ENCODE measurements at regions not wholly inside any gene's neighbourhood (a gene's known extent, or its start where the extent isn't known, plus 50 kb on each side); places are given as distances from the start of the nearest gene placed in this dataset.
"Not testable (repeated sequence)": the region's sequence is repeated elsewhere in the genome, so short reads cannot be mapped to it uniquely, and the experiment has no call there.

DNA sequence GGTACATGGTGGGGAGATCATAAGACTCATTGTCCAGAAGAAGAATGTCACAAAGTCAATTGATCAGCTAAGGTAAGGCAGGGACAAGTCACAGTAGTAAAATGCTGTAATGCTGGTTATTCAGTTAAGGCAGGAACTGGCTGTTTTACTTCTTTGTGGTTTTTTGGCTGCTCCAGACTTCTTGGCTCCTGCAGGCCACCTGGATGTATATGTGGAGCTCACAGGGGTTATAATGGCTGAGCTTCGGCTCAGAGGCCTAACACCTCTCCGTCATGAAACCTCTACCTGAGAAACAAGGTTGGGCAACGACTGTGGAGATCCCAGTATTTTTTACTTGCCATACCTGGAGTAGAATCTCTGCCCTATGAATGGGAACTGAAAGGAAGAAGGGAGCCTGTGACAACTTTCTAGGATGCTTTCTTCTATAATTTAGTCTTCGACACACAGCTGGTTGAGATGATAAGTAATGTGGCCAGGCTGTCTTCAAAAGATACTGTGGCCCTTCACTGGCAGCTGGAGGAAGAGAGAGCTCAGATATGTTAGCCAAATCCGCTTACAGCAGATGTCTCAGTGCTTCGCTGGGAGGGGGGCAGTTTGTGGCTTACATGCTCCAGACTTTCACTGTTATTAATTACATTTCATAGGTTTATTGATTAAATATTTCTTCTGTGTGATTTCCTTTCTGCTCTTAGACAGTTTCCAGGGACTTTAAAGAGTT, 887.8 kb downstream of the IGSF11 start:
- no peak for DNase-seq

DNA sequence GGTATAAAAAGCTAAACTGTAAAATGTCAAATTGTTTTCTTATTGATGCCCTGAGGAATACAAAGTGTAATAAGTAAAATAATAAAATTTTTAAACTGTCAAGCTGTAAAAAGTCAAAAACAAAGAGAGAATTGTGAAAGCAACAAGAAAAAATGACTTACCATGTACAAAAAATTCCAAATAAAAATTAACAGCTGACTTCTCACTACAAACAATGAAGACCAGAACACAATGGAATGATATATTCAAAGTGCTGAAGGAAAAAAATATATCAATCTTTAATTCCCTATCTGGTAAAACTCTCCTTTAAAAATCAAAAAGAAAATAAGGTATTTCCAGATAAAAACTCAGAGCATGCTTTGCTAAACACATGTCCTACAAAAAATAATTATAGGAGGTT, 883.5 kb downstream of the IGSF11 start:
- DNase-seq = no peak

DNA sequence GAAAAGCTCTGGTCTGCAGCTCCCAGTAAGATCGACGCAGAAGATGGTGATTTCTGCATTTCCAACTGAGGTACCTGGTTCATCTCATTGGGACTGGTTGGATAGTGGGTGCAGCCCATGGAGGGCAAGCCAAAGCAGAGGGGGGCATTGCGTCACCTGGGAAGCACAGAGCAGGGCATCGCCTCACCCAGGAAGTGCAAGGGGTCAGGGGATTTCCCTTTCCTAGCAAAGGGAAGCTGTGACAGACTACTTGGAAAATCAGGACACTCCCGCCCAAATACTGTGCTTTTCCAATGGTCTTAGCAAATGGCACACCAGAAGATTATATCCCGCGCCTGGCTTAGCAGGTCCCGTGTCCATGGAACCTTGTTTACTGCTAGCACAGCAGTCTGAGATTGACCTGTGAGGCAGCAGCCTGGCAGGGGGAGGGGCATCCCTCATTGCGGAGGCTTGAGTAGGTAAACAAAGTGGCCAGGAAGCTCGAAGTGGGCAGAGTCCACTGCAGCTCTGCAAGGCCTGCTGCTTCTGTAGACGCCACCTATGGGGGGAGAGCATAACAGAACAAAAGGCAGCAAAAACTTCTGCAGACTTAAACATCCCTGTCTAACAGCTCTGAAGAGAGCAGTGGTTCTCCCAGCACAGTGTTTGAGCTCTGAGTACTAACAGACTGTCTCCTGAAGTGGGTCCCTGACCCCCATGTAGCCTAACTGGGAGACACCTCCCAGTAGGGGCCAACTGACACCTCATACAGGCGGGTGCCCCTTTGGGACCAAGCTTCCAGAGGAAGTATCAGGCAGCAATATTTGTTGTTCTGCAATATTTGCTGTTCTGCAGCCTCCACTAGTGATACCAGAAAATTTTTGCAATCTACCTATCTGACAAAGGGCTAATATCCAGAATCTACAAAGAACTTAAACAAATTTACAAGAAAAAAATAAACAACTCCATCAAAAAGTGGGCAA, 871.7 kb downstream of the IGSF11 start:
- not testable (repeated sequence) for DNase-seq

DNA sequence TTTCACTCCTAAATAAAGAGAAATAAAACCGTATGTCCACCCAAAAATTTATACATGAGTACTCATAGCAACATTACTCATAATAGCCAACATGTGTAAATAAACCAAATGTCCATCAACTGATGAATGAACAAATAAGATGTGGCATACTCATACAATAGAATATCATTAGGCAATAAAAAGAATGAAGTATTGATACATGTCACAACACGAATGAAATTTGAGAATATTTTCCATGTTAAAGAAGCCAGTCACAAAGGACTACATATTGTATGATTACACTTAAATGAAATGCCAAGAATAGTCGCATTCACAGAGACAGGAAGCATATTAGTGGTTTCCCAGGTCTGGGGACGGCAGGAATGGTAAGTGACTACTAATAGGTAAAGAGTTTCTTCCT, 869.2 kb downstream of the IGSF11 start:
- no peak for DNase-seq

DNA sequence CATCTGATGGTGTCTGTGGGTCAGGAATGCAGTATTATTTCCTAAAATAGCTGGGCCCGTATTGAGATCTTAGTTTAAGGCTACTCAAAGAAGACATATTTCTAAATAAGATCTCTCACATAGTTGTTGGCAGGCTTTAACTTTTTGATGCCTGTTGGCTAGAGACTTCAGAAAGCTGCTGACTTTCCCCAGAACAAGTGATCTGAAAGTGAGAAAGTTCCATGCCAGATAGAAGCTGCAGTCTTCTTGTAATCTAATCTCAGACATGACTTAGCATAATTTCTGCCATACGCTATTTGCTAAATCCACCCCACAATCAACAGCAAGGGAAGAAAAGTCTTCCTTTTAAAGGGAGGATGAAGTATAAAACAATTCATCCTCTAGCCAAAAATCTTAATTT, 867.1 kb downstream of the IGSF11 start:
- DNase-seq = no peak

DNA sequence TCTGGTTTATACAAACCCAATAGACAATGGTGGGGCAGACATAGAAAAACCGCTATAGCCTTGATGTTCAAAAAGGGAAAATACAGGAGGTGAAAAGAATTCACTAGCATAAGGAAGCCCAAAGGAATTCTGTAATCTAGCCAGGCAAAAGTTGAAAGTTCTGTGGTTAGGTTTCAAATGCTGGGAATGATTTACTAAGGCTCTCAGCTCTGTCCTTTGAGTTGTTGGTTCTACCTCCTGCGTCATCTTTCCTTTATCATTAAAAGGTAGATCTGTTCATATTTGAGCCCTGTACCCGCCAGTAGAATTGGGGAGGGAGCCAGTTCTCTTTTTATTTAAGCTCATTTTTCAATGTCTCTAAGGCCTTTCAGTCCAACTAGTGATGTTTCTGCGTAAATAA, 866.5 kb downstream of the IGSF11 start:
- DNase-seq = no peak

DNA sequence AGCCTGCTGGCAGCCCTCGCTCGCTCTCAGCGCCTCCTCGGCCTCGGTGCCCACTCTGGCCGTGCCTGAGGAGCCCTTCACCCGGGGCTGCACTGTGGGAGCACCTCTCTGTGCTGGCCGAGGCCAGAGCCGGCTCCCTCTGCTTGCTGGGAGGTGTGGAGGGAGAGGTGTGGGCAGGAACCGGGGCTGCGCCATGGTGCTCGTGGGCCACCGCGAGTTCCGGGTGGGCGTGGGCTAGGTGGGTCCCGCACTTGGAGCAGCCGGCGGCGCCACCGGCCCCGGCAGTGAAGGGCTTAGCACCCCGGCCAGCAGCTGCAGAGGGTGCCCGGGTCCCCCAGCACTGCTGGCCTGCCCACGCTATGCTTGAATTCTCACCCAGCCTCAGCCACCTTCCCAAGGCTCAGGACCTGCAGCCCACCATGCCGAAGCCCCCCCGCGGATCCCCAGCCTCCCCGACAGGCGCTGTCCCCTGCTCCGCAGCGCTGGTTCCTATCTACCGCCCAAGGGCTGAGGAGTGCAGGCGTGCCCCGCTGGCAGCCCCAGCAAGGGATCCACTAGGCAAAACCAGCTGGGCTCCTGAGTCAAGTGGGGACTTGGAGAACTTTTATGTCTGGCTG, 863.3 kb downstream of the IGSF11 start:
- no peak for DNase-seq

DNA sequence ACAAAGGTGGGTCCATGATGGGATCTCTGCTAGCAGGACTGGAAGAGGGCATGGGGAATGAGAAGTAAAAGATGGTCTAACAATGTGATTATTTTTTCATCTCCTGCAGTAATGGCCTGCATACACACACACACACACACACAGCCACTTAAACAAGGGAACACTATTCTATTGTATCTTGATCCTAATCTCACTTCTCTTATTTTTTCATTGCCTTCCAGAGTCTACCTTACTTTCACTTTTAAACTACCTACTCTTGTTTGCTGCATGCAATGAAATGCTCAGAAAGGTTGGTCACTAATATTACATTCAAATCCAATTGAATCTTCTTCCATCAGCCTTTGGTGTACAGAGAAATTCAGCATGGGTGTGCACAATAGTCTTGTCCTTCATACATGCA, 853.8 kb downstream of the IGSF11 start:
- DNase-seq = no peak

DNA sequence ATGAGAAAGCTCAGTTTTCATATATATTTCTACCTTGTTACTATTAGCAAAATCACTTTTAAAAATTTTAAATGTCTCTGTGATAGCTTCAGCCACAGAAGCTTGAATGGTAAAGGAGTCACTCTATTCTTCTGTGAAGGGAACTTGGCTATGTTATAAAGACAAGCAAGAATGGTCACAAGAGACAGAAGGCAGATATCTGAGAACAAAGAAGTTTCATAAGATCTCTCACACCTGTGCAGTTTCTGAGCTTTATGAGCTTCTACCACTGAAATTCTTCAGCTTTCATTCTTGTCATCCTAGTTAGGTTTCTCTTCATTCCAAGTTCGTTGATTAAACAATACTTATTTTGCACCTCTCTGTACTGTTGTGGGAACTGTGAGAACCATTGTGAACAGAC, 853.4 kb downstream of the IGSF11 start:
- DNase-seq = no peak

DNA sequence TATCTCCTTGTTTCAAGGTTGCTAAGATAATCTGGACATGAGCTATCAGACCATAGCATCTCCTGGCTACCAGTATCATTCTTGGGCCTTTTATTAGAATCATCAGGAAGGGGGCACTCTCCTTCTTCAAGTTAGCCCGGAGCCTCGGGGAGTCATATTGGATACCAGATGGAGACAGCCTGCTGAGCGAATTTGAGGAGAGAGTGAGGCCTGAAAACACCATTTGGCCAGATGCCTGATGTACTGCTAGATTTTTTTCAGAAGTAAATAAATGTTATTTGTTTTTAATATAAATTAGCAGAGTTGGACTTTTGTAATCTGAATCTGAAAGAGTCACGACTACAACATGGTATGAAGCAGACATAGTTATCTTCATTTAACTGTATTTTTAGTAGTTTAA, 848.6 kb downstream of the IGSF11 start:
- DNase-seq = no peak

DNA sequence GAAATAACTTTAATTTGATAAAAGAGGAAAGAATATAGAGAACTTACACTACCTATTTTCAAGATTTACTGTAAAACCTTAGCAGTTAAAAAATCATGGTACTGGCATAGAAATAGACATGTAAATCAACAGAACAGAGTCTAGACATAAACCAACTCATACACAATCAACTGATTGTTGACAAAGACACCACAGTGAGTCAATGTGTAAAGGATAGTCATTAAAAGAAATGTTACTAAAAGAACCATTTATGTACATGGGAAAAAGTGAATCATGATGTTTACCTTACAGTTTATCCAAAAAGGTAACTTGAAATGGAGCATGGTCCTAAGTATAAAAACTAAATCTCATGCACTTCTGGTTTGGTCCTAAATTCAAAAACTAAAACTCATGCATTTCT, 847.4 kb downstream of the IGSF11 start:
- no peak for DNase-seq

DNA sequence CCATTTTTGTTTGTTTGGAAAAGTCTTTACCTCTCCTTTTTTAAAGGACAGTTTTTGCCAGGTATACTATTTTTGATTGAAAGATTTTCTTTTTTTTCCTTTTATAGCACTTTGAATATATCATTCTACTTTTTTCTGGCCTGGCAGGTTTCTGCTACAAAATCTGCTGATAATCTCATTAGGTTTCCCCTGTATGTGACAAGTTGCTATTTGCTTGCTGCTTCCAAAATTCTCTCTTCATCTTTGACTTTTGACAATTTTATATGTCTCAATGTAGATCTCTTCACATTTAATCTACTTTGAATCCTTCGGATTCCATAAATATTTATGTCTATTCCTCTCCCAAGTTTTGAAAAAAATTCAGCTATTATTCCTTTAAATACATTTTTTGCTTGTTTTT, 838.5 kb downstream of the IGSF11 start:
- DNase-seq = no peak

DNA sequence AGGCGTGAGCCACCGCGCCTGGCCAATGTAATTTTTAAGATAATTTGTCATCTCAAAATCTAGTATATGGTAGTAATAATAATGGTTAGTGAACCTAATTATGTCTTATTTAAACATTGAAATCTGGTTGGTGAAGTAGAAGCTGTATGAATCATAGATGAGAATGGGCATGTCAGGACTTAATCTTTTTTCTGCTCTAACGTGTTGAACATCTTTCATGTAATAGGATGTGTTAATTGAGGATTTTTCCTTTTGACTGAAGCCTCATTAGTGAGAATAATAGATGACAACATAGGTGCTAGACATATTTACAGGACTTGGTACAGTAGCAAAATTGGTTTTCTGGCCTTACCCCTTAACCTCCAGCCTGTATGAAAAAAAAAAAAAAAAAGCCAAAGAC, 835.6 kb downstream of the IGSF11 start:
- no peak for DNase-seq

DNA sequence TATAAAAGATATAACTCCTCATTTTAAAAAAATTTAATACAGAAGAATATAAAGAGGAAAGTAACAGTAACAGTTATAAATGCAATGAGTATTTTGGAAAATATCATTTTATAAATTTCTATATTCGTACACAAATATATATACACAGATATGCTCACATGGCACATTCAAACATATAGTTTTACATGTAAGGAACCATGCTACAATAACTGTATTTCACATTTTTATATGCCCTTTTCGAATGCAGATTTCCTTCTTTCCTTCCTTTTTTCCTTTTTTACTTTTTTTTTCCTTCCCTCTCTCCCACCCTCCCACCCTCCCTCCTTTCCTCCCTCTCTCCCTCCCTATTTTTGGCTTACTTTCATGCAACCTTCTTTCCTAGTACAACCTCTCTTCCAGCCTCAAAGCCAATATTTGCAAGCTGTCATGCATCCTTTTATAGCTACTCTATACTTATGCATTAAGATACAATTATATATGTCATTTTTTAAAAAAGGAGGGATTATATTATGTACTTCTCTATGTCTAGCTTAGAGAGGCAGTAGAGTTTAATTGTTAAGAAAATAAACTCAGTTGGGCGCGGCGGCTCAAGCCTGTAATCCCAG, 830.5 kb downstream of the IGSF11 start:
- DNase-seq = no peak

DNA sequence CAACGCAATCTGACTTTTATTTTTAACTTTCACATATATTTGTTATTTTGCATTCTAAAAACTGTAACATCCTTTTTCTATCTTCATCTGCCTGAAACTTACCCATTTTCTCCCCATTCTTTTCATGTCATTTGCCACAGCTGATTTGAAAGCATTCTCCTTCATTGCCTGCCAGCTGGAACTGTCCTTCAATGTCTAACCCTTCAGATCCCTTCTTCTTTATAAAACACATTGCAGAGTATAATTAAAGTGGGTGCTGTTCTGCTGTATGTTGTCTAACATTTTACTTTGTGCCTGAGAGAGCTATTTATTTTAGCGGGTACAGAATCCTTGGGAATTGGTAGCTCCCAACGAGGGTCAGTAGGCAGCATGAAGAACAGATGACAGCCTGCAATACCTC, 827.4 kb downstream of the IGSF11 start:
- DNase-seq = no peak

DNA sequence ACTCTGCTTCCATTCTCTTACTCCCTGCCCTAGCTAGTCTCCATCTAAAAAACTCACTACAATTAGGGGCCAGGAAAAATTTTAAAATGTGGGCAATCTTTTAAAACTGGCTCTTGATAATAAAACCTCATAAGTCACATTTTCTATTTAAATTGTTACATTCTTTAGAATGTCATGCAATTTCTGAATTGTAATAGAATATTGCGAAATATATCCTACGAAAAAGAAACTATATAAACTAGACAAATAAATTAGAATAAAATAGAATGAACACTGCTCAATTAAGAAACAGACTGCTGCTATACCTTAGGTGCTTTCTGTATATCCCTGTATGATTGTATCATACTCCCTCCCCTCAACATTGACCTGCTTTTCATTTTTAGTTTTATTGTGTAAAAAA, 826.0 kb downstream of the IGSF11 start:
- DNase-seq = no peak

DNA sequence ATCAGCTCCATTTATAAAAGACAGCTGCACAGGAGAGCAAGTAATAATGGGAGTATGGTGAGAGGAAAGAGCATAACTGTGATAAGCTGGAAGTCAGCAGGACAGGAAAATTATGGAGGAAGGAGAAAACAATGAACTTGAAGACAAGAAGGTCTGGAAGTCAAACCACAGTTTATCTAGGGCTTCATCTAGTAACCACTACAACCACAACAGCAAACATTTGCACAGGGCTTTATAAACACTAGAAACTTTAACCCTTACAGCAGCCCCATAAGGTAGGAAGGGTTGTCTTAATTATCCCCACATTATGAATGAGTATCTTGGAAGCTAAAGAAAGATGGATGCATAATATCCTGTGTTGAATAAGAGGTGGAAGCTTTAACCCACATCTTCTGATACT, 820.8 kb downstream of the IGSF11 start:
- no peak for DNase-seq

DNA sequence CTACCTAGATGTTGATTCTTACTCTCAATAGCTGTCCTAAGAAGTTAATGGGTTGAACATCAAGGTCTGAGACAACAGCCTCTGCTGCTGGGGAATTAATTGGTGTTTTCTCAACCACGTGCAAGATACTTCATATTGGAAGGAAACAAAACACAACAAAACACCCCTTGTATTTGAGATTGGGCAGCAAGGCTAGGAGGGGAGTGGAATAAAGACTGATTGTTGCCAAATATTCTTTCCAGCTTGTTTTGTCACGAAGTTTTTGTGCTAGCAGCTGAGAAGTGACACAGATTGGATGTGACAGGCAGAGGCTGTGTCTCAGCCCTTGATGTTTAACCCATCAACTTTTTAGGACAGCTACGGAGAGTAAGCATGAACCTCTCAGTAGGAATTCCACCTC, 808.4 kb downstream of the IGSF11 start:
- DNase-seq = no peak

DNA sequence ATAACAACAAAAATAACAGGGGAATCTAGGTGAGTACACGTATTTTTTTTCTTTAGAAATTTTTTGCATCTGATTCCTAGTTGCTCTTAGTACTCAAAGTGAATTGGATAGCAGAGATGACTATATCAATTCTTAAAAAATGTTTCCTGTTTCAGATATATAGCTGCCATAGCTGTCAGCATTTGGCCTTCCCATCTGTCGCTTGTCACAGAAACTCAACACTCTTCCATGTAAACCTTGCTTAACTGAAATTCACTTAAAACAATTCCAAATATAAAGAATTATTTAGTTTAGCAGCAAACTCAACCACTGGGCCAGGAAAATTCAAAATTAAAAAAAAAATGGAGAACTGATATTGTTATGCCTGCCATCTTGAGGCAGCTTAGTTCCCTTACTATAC, 807.5 kb downstream of the IGSF11 start:
- no peak for DNase-seq

DNA sequence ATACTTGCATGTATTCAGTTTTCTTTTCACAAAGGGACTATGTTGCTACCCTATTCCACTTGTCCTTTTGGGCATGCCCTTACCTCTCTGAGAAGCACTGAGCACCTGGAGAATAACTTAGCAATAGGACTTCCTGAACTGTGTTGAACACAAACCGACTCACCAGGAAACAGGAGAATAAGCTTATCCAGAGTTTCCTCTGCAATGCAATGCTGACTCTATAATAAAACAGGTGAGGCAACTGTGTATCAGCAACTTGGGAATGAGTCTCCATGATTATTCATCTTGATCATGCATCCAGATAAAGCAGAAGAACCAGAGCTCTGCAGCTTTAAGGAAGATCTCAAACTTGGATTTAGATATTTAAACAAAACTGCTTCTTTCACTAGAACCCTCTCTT, 806.5 kb downstream of the IGSF11 start:
- DNase-seq = no peak

DNA sequence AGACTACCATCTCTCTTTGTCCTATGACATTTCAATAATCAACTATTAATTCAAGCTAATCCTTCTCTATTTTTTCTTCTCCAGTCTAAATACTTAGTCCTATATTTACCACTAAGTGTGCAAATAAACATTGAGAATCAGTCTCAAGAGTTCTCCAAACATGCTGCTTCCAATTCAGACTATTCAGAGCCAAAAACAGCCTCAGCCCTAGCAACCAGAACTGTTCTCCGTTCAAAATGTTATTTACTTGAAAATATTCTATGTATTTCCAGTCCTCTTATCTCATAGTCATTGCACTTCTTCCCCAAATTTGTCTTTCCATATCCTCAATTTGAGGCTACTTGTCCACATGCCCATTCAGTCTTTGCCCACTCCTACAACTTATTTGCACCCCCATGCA, 805.5 kb downstream of the IGSF11 start:
- no peak for DNase-seq

DNA sequence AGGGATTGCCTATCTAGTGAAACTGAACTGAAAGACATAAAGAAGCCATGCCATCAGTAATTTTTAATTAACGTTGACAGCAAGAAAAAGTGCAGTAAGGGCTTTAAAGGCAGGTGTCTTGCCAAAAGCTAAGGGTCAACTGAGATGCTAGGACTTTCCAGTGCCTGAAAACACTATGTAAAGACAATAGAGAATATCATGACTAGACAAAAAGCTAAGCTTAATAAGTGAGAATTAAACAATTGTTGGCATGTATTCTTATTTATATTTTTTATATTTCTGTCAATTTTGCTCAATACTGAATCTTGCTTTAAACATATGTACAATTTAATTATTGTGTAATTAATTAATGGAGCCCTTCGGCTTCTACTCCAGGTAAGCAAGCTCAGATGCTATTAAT, 803.1 kb downstream of the IGSF11 start:
- no peak for DNase-seq

DNA sequence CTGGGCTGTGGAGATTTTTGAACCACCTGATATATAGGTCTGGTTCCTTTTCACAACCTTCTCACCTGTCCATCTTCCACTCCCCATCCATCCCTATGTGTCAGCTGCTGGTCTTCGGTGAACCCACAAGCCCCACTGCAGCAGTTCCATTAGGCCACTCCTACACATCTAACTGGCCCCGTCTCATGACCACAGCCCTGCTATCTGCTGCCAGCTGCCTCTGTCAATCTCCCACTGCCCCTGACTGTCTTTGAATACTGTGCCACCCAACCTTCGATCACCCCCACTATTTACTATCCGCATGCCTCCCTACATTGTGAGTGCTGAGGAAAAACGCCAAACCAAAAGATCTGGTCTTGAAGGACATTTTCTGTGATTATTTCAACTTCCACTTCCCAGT, 795.4 kb downstream of the IGSF11 start:
- DNase-seq = no peak
